DOHH2 (cell line): ENCODE measurements at regions not wholly inside any gene's neighbourhood (a gene's known extent, or its start where the extent isn't known, plus 50 kb on each side); places are given as distances from the start of the nearest gene placed in this dataset.

Source experiments
- H3F3A ChIP-seq: fragments of 200-600 bp; sonication (generic), shearing (Covaris generic); 2 replicates; pipeline ENCODE4 v1.6.0; 2016; ENCODE audit warnings: antibody characterized with exemption, mild to moderate bottlenecking; ENCODE audit not compliant: control insufficient read depth, insufficient read depth
- H3K27ac ChIP-seq: fragments of 200-600 bp; sonication (generic); 2 replicates; pipeline ENCODE4 v1.5.1; 2014; ENCODE audit warnings: low read depth, mild to moderate bottlenecking, low read length, moderate library complexity
- H3K27me3 ChIP-seq: fragments of 200-600 bp; sonication (generic); 2 replicates; pipeline ENCODE4 v1.6.1; 2014; ENCODE audit warnings: mild to moderate bottlenecking, low read length, mixed read lengths; ENCODE audit not compliant: control insufficient read depth
- H3K36me3 ChIP-seq: fragments of 200-600 bp; sonication (generic); 2 replicates; pipeline ENCODE4 v1.6.1; 2014; ENCODE audit warnings: mild to moderate bottlenecking, low read length, moderate library complexity, mixed read lengths; ENCODE audit not compliant: control insufficient read depth
- H3K4me1 ChIP-seq: fragments of 200-600 bp; sonication (generic); 2 replicates; pipeline ENCODE4 v1.6.1; 2014; ENCODE audit warnings: mild to moderate bottlenecking, low read length, mixed read lengths; ENCODE audit not compliant: control insufficient read depth
- H3K4me2 ChIP-seq: fragments of 200-600 bp; sonication (generic); 2 replicates; pipeline ENCODE4 v1.6.0; 2014; ENCODE audit warnings: mild to moderate bottlenecking, low read length, moderate library complexity
- H3K4me3 ChIP-seq: fragments of 200-600 bp; sonication (generic); 2 replicates; pipeline ENCODE4 v1.5.1; 2014; ENCODE audit warnings: mild to moderate bottlenecking, low read length, mixed read lengths
- H3K79me2 ChIP-seq: fragments of 200-600 bp; sonication (generic); 2 replicates; pipeline ENCODE4 v1.6.1; 2014; ENCODE audit warnings: mild to moderate bottlenecking, low read length, mixed read lengths; ENCODE audit not compliant: control insufficient read depth
- H3K9me2 ChIP-seq: fragments of 200-600 bp; sonication (generic); replicated peaks from 2 replicates; pipeline ENCODE4 v1.6.1; 2014; ENCODE audit warnings: mild to moderate bottlenecking, low read length, mixed read lengths; ENCODE audit not compliant: control insufficient read depth
- H3K9me3 ChIP-seq: fragments of 200-600 bp; sonication (generic); 2 replicates; pipeline ENCODE4 v1.6.1; 2014; ENCODE audit warnings: antibody characterized with exemption, low read length, mixed read lengths; ENCODE audit not compliant: control insufficient read depth, insufficient read depth
- H4K20me1 ChIP-seq: fragments of 200-600 bp; sonication (generic); 2 replicates; pipeline ENCODE4 v1.6.0; 2014; ENCODE audit warnings: low read depth, mild to moderate bottlenecking, antibody characterized with exemption, low read length, moderate library complexity; ENCODE audit not compliant: control insufficient read depth, insufficient read depth
- EZH2phosphoT487 ChIP-seq: fragments of 200-600 bp; sonication (generic); IDR thresholded peaks from 2 replicates; pipeline ENCODE4 v1.6.1; 2017; ENCODE audit warnings: borderline replicate concordance, mild to moderate bottlenecking, antibody characterized with exemption, low read length, moderate library complexity, mixed read lengths
- TF ChIP-seq, protein P1 (sequence below): fragments of 200-600 bp; sonication (generic); IDR thresholded peaks from one replicate; pipeline ENCODE4 v1.5.1; 2014; ENCODE audit warnings: antibody characterized with exemption, mild to moderate bottlenecking, low read depth, low read length; ENCODE audit not compliant: poor library complexity, severe bottlenecking

DNA sequence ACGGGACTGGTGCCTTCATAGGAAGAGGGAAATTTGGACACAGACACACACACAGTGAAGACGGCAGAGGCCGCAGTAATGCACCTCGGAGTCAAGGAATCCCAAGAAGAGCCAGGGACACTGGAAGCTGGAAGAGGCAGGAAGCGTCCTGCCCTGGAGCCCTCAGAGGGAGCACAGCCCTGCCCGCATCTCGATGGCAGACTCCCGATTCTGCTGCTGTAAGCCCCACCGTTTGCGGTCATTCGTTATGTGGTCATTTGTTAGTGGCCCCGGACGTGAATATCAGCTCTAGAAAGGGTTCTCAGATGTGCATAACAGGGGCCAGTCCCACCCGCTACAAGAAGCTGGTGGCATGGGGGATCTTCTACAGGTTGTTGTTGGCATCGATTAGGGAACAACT is 316.6 kb downstream of the FOXL1 start:
- Histone ChIP-seq H3K79me2 (no peaks in the 10 kb centered on the region), H3F3A (no peaks in the 10 kb centered on the region), H3K36me3 (no peaks in the 10 kb centered on the region), H4K20me1 (no peaks in the 10 kb centered on the region), H3K9me2 (no peaks in the 10 kb centered on the region), H3K4me1 (no peaks in the 10 kb centered on the region), H3K4me3 (no peak overlapping the region), H3K4me2 (no peak overlapping the region), H3K27me3 (no peaks in the 10 kb centered on the region), H3K9me3 (no peaks in the 10 kb centered on the region), H3K27ac (no peak overlapping the region)
- TF ChIP-seq, protein P1, sequence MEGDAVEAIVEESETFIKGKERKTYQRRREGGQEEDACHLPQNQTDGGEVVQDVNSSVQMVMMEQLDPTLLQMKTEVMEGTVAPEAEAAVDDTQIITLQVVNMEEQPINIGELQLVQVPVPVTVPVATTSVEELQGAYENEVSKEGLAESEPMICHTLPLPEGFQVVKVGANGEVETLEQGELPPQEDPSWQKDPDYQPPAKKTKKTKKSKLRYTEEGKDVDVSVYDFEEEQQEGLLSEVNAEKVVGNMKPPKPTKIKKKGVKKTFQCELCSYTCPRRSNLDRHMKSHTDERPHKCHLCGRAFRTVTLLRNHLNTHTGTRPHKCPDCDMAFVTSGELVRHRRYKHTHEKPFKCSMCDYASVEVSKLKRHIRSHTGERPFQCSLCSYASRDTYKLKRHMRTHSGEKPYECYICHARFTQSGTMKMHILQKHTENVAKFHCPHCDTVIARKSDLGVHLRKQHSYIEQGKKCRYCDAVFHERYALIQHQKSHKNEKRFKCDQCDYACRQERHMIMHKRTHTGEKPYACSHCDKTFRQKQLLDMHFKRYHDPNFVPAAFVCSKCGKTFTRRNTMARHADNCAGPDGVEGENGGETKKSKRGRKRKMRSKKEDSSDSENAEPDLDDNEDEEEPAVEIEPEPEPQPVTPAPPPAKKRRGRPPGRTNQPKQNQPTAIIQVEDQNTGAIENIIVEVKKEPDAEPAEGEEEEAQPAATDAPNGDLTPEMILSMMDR: no peak
- TF ChIP-seq EZH2phosphoT487: no peak

DNA sequence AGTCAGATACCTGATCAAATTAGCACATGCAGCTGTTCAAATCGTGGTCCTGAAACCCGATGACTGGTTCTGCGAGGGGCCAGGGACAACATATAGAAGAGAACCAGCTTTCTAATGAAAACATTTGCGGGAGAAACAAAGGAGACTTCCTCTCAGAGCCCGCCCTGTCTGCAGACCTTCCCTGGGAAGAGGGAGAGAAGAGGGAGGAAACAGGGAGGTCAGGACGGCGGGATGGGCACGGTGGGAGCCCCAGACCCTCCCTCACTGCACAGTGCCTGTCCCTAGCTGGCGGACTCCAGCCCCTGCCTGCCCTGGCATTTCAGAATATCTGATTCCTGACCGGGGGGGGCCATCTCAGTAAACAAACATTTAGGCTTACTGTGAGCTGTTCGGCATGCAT is 317.3 kb downstream of the FOXL1 start:
- H4K20me1 ChIP-seq: no peaks in the 10 kb centered on the region
- H3K4me2 ChIP-seq: no peak overlapping the region
- H3K27me3 ChIP-seq: no peaks in the 10 kb centered on the region
- no peak overlapping the region for H3K27ac ChIP-seq
- no peak overlapping the region for H3K4me3 ChIP-seq
- H3K9me3 ChIP-seq: no peaks in the 10 kb centered on the region
- no peaks in the 10 kb centered on the region for H3K36me3 ChIP-seq
- H3K9me2 ChIP-seq: no peaks in the 10 kb centered on the region
- H3K4me1 ChIP-seq: no peaks in the 10 kb centered on the region
- H3K79me2 ChIP-seq: no peaks in the 10 kb centered on the region
- no peaks in the 10 kb centered on the region for H3F3A ChIP-seq
- no peak for TF ChIP-seq EZH2phosphoT487
- TF ChIP-seq, protein P1: no peak

DNA sequence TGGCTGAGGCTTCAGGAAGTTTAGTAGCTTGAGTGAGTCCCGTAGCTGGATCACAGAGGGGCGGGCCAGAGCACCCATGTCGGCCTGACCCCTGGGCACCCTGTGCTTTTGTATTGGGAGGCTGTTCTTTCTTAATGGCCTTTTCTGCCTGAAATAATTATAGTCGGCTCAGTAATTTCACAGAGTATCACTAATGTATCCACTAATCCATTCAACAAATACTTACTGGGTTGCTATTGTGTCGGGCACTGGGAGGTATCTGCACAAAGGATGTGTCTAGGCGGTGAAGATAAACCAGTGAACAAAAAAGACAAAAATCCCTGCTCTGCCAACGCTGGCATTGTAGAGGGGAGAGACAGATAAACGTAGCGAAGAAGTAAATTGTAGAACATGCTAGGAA is 318.6 kb downstream of the FOXL1 start:
- no peaks in the 10 kb centered on the region for H3K9me2 ChIP-seq
- TF ChIP-seq EZH2phosphoT487: no peak
- TF ChIP-seq, protein P1: no peak
- no peaks in the 10 kb centered on the region for H3K27me3 ChIP-seq
- H3K36me3 ChIP-seq: no peaks in the 10 kb centered on the region
- H3K4me1 ChIP-seq: no peaks in the 10 kb centered on the region
- H3K4me3 ChIP-seq: no peak overlapping the region
- no peaks in the 10 kb centered on the region for H3K79me2 ChIP-seq
- no peaks in the 10 kb centered on the region for H3F3A ChIP-seq
- no peak overlapping the region for H3K4me2 ChIP-seq
- no peak overlapping the region for H3K27ac ChIP-seq
- no peaks in the 10 kb centered on the region for H3K9me3 ChIP-seq
- H4K20me1 ChIP-seq: no peaks in the 10 kb centered on the region

DNA sequence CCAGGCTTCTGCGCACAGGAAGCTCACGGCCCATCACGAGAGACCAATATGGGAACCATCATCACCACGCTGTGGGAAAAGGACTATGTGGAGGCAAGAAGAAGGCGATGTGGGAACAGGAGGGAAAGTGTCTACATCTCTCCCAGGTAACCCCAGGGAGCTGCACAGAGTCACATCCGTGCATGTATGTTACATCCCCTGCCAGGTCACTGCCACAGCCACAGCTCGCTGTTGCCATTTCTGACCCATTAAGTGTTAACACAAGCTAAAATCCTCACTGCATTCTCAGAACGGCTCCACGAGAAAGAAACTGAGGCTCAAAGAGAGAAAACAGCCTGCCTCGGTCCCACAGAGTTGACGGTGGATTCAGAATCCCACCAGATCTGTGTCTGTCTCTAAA is 319.1 kb downstream of the FOXL1 start:
- H3K27me3 ChIP-seq: no peaks in the 10 kb centered on the region
- H3K9me3 ChIP-seq: no peaks in the 10 kb centered on the region
- H3K4me3 ChIP-seq: no peak overlapping the region
- H3K36me3 ChIP-seq: no peaks in the 10 kb centered on the region
- no peaks in the 10 kb centered on the region for H3F3A ChIP-seq
- no peaks in the 10 kb centered on the region for H4K20me1 ChIP-seq
- H3K27ac ChIP-seq: no peak overlapping the region
- H3K4me1 ChIP-seq: no peaks in the 10 kb centered on the region
- H3K79me2 ChIP-seq: no peaks in the 10 kb centered on the region
- no peaks in the 10 kb centered on the region for H3K9me2 ChIP-seq
- TF ChIP-seq, protein P1: no peak
- TF ChIP-seq EZH2phosphoT487: no peak
- no peak overlapping the region for H3K4me2 ChIP-seq
